ENCODE measurements at regions not wholly inside any gene's neighbourhood (a gene's known extent, or its start where the extent isn't known, plus 50 kb on each side); places are given as distances from the start of the nearest gene placed in this dataset.

DNA sequence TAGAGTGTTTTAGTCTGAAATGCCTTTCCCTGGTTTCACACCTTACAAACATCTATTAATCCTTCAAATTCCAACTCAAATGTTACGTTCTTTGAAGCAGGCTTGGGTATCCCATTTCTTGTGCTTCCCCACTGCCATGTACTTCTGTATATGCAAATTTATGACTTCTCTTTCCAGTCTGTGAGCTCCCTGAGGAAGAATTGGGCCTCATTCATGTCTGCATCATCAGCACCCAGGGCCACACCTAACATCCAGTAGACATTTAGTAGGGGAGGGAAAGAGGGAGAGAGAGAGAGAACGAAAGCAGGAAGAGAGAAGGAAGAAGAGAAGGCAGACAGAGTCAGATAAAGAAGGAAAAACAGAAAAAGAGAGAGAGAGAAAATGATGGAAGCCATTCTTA is 53.3 kb upstream of the KY start:
- Histone ChIP-seq H3K27ac (replicated peaks) (no peak overlapping the region), H3K4me3 (replicated peaks; ENCODE audit: insufficient read depth, low read length) (no peak overlapping the region), H3K27me3 (ENCODE audit: insufficient read depth, poor library complexity, severe bottlenecking) (no peaks in the 10 kb centered on the region)
- TF ChIP-seq GABPA (IDR thresholded peaks at IDR 0.05; ENCODE audit: low read depth) (no peak), SPI1 (IDR thresholded peaks at IDR 0.05; ENCODE audit: borderline replicate concordance, low read depth) (no peak), POLR2AphosphoS5 (IDR thresholded peaks at IDR 0.05; ENCODE audit: low read depth) (no peak)
- TF ChIP-seq, protein P1, sequence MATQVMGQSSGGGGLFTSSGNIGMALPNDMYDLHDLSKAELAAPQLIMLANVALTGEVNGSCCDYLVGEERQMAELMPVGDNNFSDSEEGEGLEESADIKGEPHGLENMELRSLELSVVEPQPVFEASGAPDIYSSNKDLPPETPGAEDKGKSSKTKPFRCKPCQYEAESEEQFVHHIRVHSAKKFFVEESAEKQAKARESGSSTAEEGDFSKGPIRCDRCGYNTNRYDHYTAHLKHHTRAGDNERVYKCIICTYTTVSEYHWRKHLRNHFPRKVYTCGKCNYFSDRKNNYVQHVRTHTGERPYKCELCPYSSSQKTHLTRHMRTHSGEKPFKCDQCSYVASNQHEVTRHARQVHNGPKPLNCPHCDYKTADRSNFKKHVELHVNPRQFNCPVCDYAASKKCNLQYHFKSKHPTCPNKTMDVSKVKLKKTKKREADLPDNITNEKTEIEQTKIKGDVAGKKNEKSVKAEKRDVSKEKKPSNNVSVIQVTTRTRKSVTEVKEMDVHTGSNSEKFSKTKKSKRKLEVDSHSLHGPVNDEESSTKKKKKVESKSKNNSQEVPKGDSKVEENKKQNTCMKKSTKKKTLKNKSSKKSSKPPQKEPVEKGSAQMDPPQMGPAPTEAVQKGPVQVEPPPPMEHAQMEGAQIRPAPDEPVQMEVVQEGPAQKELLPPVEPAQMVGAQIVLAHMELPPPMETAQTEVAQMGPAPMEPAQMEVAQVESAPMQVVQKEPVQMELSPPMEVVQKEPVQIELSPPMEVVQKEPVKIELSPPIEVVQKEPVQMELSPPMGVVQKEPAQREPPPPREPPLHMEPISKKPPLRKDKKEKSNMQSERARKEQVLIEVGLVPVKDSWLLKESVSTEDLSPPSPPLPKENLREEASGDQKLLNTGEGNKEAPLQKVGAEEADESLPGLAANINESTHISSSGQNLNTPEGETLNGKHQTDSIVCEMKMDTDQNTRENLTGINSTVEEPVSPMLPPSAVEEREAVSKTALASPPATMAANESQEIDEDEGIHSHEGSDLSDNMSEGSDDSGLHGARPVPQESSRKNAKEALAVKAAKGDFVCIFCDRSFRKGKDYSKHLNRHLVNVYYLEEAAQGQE (IDR thresholded peaks at IDR 0.05; ENCODE audit: insufficient replicate concordance, low read depth) = no peak
- TF ChIP-seq, protein P2, sequence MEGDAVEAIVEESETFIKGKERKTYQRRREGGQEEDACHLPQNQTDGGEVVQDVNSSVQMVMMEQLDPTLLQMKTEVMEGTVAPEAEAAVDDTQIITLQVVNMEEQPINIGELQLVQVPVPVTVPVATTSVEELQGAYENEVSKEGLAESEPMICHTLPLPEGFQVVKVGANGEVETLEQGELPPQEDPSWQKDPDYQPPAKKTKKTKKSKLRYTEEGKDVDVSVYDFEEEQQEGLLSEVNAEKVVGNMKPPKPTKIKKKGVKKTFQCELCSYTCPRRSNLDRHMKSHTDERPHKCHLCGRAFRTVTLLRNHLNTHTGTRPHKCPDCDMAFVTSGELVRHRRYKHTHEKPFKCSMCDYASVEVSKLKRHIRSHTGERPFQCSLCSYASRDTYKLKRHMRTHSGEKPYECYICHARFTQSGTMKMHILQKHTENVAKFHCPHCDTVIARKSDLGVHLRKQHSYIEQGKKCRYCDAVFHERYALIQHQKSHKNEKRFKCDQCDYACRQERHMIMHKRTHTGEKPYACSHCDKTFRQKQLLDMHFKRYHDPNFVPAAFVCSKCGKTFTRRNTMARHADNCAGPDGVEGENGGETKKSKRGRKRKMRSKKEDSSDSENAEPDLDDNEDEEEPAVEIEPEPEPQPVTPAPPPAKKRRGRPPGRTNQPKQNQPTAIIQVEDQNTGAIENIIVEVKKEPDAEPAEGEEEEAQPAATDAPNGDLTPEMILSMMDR (IDR thresholded peaks at IDR 0.05; ENCODE audit: insufficient read depth, low read length) = no peak
- DNase-seq (ENCODE audit: low read depth in 1 of 2, low spot score in 1 of 2) = no peak

DNA sequence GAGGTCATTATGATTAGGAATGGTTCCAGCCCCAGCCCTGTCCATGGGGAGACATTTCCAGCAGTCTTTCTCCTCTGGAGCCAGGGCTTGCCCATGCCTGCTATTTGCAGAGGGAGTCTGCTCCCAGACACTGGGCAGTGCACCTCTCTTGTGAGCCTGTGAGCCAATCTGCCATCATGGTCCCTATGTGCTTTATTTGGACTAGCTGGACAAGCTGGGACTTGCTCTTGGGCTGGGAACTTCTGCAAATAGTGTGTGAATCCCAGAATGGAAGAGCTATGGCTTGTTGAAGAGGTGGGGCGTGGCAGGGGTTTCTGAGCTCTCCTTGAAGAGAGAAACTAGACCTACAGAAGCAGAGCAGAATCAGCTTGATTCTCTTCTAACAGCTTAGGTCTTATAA is 53.7 kb upstream of the KY start:
- TF ChIP-seq, protein P1 (IDR thresholded peaks at IDR 0.05; ENCODE audit: insufficient replicate concordance, low read depth) = no peak
- no peak for TF ChIP-seq GABPA (IDR thresholded peaks at IDR 0.05; ENCODE audit: low read depth)
- TF ChIP-seq, protein P2 (IDR thresholded peaks at IDR 0.05; ENCODE audit: insufficient read depth, low read length) = no peak
- no peak for TF ChIP-seq SPI1 (IDR thresholded peaks at IDR 0.05; ENCODE audit: borderline replicate concordance, low read depth)
- Histone ChIP-seq H3K27ac (replicated peaks) (no peak overlapping the region), H3K27me3 (ENCODE audit: insufficient read depth, poor library complexity, severe bottlenecking) (no peaks in the 10 kb centered on the region), H3K4me3 (replicated peaks; ENCODE audit: insufficient read depth, low read length) (no peak overlapping the region)
- DNase-seq (ENCODE audit: low read depth in 1 of 2, low spot score in 1 of 2) = no peak

DNA sequence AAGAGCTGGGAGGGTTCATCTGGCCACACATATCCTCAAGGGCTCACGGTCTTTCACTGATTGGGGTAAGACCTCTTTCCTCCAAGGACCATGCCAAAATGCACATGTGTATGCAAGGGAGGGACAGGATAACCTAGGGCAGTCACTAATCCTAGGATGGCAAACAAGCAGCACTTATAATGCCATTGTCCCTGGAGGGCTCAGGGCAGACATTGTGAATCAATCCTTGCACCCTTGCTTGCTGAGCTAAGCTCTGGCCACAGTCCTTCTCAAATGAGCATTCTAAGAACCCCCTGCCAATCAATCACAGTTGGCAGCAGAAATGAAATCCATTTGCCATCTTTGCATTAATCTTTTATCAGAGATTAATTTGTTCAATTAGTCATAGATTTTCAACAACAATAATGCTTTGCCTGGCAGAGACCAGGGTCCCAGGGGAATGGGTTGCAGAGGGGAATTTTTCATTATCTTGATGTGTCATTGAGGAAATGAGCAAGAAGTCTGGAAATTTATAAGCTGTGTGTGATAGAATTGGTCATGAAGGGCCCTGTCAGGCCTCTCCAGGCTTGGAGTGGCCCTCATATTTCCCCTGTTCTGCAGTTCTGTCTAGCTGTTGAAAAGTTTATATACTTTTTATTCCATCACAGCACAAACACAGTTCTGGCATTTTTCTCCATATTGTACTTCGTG is 57.2 kb upstream of the KY start:
- no peak overlapping the region for H3K4me3 ChIP-seq (replicated peaks; ENCODE audit: insufficient read depth, low read length)
- H3K27me3 ChIP-seq (ENCODE audit: insufficient read depth, poor library complexity, severe bottlenecking) = no peaks in the 10 kb centered on the region
- no peak for DNase-seq (ENCODE audit: low read depth in 1 of 2, low spot score in 1 of 2)
- no peak overlapping the region for H3K27ac ChIP-seq (replicated peaks)
- TF ChIP-seq, protein P2 (IDR thresholded peaks at IDR 0.05; ENCODE audit: insufficient read depth, low read length) = no peak
- TF ChIP-seq, protein P1 (IDR thresholded peaks at IDR 0.05; ENCODE audit: insufficient replicate concordance, low read depth) = no peak
- TF ChIP-seq SPI1 (IDR thresholded peaks at IDR 0.05; ENCODE audit: borderline replicate concordance, low read depth) = no peak
- TF ChIP-seq POLR2AphosphoS5 (IDR thresholded peaks at IDR 0.05; ENCODE audit: low read depth) = no peak
- no peak for TF ChIP-seq GABPA (IDR thresholded peaks at IDR 0.05; ENCODE audit: low read depth)
